Endodermal cell (in vitro differentiated cells): ENCODE measurements at regions not wholly inside any gene's neighbourhood (a gene's known extent, or its start where the extent isn't known, plus 50 kb on each side); places are given as distances from the start of the nearest gene placed in this dataset.

Source experiments
- DNase-seq: peaks from one replicate; pipeline ENCODE4 v3.0.0-alpha.2; 2017
- H3K27ac ChIP-seq: 2 replicates; pipeline ENCODE4 v1.5.1; 2013; ENCODE audit warnings: mild to moderate bottlenecking, low read depth, low read length, moderate library complexity
- H3K27me3 ChIP-seq: 2 replicates; pipeline ENCODE4 v1.6.1; 2013; ENCODE audit warnings: mild to moderate bottlenecking, low read length, moderate library complexity; ENCODE audit not compliant: insufficient read depth, control insufficient read depth, poor library complexity, severe bottlenecking
- H3K36me3 ChIP-seq: 2 replicates; pipeline ENCODE4 v1.7.0; 2013; ENCODE audit warnings: mild to moderate bottlenecking, low read length, moderate library complexity; ENCODE audit not compliant: control insufficient read depth, insufficient read depth
- H3K4me1 ChIP-seq: one replicate; pipeline ENCODE4 v1.7.0; 2013; ENCODE audit warnings: low read length; ENCODE audit not compliant: control insufficient read depth, insufficient read depth
- H3K4me3 ChIP-seq: 2 replicates; pipeline ENCODE4 v1.5.1; 2013; ENCODE audit warnings: mild to moderate bottlenecking, low read length, moderate library complexity
- H3K9ac ChIP-seq: 2 replicates; pipeline ENCODE4 v1.6.1; 2013; ENCODE audit warnings: mild to moderate bottlenecking, low read length, moderate library complexity; ENCODE audit not compliant: poor library complexity, severe bottlenecking; ENCODE audit errors: extremely low read depth
- H3K9me3 ChIP-seq: 2 replicates; pipeline ENCODE4 v1.6.1; 2013; ENCODE audit warnings: mild to moderate bottlenecking, low read length, moderate library complexity; ENCODE audit not compliant: control insufficient read depth
- H3K27ac Mint-ChIP-seq: 2 replicates; pipeline ENCODE4 v1.8.0; 2020; ENCODE audit warnings: mixed read lengths
- H3K27me3 Mint-ChIP-seq: 2 replicates; pipeline ENCODE4 v1.8.0; 2021; ENCODE audit warnings: mild to moderate bottlenecking, mixed read lengths; ENCODE audit not compliant: insufficient read depth
- H3K36me3 Mint-ChIP-seq: 2 replicates; pipeline ENCODE4 v1.8.0; 2020; ENCODE audit warnings: low read depth, mixed read lengths
- H3K4me1 Mint-ChIP-seq: 2 replicates; pipeline ENCODE4 v1.8.0; 2020; ENCODE audit warnings: mixed read lengths
- H3K4me3 Mint-ChIP-seq: 2 replicates; pipeline ENCODE4 v1.8.0; 2020; ENCODE audit warnings: mild to moderate bottlenecking, moderate library complexity, mixed read lengths
- H3K9me3 Mint-ChIP-seq: 2 replicates; pipeline ENCODE4 v1.8.0; 2020; ENCODE audit warnings: mild to moderate bottlenecking, mixed read lengths
- WGBS, 2 experiments: methylation state at CpG; one replicate each; pipeline versions ENCODE4 v1.1.5 to v1.1.7; 2013; ENCODE audit warnings: missing lambda C conversion rate in 2 of 2, mixed read lengths in 1 of 2; ENCODE audit not compliant: insufficient coverage in 1 of 2, insufficient read length in 1 of 2; 5-methylcytosine and 5-hydroxymethylcytosine counted together
- TF ChIP-seq, protein P1 (sequence below): fragments of 200-600 bp; sonication (generic); conservative IDR thresholded peaks from 2 replicates; pipeline ENCODE4 v1.5.0; 2021; ENCODE audit warnings: antibody characterized with exemption, mild to moderate bottlenecking

DNA sequence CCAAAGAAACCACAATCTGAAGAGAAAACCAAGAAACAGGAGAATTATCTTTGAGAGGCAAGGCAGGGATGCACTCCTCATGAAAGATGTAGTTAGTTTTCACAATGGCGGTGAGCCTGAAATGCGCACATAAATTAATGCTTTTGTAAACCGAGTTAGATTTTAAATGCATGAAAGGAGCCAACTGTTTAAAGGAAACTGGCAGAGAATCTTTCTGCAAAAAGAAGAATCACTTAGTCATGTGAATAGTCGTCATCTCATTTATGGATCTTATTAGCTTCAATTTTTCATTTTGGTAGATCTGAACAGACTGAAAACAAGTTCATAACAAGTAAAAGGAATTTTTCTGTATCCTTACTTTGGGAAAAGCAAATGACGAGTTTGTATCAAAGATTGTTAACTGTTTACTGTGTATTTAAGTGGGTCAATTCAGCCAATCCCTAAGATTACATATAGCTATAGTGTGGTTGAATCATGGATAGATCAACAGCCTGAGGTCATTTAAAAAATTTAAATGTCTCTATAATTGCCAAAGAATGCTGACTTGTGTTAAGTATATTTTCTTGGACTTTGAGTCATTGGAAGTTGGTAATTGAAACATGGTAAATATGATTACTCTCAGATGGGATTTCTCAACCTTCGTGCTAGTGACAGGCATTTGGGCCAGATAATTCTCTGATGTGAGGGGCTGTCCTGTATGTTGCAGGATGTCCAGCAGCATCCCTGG is 226.6 kb upstream of the KAZN start:
- H3K27ac ChIP-seq: no peak overlapping the region
- H3K4me3 Mint-ChIP-seq: no peak overlapping the region
- H3K36me3 ChIP-seq: no peaks in the 10 kb centered on the region
- H3K4me1 Mint-ChIP-seq: peaks cover 12% of the 10 kb centered on the region
- no peaks in the 10 kb centered on the region for H3K9me3 Mint-ChIP-seq
- TF ChIP-seq, protein P1, sequence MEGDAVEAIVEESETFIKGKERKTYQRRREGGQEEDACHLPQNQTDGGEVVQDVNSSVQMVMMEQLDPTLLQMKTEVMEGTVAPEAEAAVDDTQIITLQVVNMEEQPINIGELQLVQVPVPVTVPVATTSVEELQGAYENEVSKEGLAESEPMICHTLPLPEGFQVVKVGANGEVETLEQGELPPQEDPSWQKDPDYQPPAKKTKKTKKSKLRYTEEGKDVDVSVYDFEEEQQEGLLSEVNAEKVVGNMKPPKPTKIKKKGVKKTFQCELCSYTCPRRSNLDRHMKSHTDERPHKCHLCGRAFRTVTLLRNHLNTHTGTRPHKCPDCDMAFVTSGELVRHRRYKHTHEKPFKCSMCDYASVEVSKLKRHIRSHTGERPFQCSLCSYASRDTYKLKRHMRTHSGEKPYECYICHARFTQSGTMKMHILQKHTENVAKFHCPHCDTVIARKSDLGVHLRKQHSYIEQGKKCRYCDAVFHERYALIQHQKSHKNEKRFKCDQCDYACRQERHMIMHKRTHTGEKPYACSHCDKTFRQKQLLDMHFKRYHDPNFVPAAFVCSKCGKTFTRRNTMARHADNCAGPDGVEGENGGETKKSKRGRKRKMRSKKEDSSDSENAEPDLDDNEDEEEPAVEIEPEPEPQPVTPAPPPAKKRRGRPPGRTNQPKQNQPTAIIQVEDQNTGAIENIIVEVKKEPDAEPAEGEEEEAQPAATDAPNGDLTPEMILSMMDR: no peak
- no peak overlapping the region for H3K4me3 ChIP-seq
- no peak overlapping the region for H3K9ac ChIP-seq
- 76 to 87% methylated on average over 6 of the region's 6 CpGs for WGBS, 2 experiments
- H3K4me1 ChIP-seq: no peaks in the 10 kb centered on the region
- no peak overlapping the region for H3K27ac Mint-ChIP-seq
- peaks cover 60% of the 10 kb centered on the region for H3K27me3 ChIP-seq
- DNase-seq: no peak
- H3K36me3 Mint-ChIP-seq: no peaks in the 10 kb centered on the region
- H3K27me3 Mint-ChIP-seq: peaks cover 77% of the 10 kb centered on the region
- H3K9me3 ChIP-seq: no peaks in the 10 kb centered on the region

GRCh38 chr1:14372526-14372925 is 226.0 kb upstream of the KAZN start:
- Histone ChIP-seq H3K27ac (no peak overlapping the region), H3K9ac (no peak overlapping the region), H3K9me3 (no peaks in the 10 kb centered on the region), H3K4me1 (no peaks in the 10 kb centered on the region), H3K27me3 (peaks cover 60% of the 10 kb centered on the region), H3K4me3 (no peak overlapping the region), H3K36me3 (no peaks in the 10 kb centered on the region)
- H3K9me3 Mint-ChIP-seq: no peaks in the 10 kb centered on the region
- TF ChIP-seq, protein P1: no peak
- peaks cover 76% of the 10 kb centered on the region for H3K27me3 Mint-ChIP-seq
- no peak overlapping the region for H3K27ac Mint-ChIP-seq
- peaks cover 12% of the 10 kb centered on the region for H3K4me1 Mint-ChIP-seq
- 88 to 100% methylated on average over 4 of the region's 5 CpGs for WGBS, 2 experiments
- DNase-seq: no peak
- no peak overlapping the region for H3K4me3 Mint-ChIP-seq
- H3K36me3 Mint-ChIP-seq: no peaks in the 10 kb centered on the region

DNA sequence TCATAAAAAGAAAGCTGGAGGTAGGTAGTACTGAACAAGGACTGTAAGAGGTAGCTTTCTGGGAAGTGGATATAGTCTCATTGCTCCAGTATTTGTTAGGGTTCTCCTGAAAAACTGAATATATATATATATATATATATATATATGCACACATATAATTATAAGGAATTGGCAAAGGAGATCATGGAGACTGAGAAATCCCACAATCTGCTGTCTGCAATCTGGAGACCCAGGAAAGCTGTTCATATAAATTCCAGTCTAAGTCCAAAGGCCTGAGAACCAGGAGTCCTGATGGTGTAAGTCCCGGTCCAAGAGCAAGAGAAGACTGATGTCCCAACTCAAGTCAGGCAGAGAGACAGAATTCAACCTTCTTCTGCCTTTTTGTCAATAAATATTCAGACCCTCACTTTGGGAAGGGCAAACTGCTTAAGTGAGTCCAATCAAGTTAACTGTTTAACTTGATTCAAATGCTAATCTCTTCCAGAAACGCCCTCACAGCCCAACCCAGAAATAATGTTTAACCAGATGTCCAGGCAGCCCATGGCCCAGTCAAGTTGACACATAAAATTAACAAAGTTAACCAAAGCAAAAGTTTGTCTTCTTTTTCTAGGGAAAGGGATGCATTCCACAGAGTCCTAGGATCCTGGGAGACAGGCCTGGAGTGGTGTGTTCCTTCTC is 225.3 kb upstream of the KAZN start:
- Mint-ChIP-seq H3K27me3 (peaks cover 70% of the 10 kb centered on the region), H3K4me1 (peaks cover 12% of the 10 kb centered on the region), H3K27ac (no peak overlapping the region), H3K9me3 (no peaks in the 10 kb centered on the region), H3K36me3 (no peaks in the 10 kb centered on the region), H3K4me3 (no peak overlapping the region)
- Histone ChIP-seq H3K4me1 (no peaks in the 10 kb centered on the region), H3K27me3 (peaks cover 56% of the 10 kb centered on the region), H3K36me3 (no peaks in the 10 kb centered on the region), H3K9me3 (no peaks in the 10 kb centered on the region), H3K4me3 (no peak overlapping the region), H3K27ac (no peak overlapping the region), H3K9ac (no peak overlapping the region)
- WGBS, 2 experiments: 72 to 100% methylated on average over 2 of the region's 2 CpGs
- TF ChIP-seq, protein P1: no peak
- no peak for DNase-seq
